ENCODE measurements at regions not wholly inside any gene's neighbourhood (a gene's known extent, or its start where the extent isn't known, plus 50 kb on each side); places are given as distances from the start of the nearest gene placed in this dataset.
"Not testable (repeated sequence)": the region's sequence is repeated elsewhere in the genome, so short reads cannot be mapped to it uniquely, and the experiment has no call there.

DNA sequence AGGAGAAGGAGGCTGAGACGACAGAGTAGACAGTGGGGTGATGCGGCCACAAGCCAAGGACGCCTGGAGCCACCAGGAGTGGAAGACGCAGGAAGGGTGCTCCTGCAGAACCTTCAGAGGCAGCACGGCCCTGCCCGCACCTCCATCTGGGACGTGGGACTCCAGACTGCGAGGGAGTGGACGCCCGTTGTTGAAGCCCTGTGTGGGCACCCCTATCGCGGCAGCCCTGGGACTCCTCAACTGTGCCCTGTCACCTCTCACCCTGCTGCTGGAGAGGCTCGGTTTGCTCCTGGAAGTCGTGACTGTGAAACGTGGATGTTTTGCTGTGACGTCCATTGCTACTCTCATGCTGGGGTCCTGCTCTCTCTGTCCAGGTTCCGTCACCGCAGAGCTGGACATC is 100.6 kb upstream of the LRPAP1 start:
- not testable (repeated sequence) for DNase-seq (ENCODE audit: low spot score)

DNA sequence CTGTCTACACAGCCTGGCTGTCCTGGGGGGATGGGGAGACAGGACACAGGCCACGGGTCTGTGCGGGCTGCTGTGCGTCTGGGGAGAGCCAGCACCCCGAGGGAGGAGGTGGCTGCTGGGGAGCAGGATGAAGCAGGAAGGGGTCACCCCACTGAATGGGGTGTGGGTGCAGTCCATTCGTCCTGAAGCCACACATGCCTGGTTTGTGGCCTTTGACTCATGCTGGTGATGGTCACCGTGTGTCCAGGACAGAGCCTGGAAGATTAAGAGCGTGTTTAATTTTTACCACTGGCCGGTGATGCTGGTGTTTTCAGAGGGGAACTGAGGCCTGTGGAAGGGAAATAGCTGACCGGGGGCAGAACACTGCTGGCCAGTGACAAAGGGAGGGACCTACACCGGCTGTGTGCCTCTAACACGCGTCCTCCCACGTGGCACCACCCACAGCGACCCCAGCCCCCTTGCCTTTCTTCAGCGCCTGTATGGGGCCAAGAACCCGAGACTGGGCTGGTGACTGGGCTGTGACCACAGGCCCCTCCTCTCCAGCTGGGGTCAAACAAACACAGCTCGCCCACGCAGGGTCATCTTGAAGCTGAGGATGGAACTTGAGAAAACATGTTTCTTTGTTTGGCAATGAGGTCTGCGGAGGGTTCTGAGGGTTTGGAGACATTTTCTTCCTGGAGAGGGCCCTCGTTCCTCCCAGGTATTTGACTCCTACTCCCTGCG is 99.5 kb upstream of the LRPAP1 start:
- DNase-seq (ENCODE audit: low spot score): not testable (repeated sequence)

DNA sequence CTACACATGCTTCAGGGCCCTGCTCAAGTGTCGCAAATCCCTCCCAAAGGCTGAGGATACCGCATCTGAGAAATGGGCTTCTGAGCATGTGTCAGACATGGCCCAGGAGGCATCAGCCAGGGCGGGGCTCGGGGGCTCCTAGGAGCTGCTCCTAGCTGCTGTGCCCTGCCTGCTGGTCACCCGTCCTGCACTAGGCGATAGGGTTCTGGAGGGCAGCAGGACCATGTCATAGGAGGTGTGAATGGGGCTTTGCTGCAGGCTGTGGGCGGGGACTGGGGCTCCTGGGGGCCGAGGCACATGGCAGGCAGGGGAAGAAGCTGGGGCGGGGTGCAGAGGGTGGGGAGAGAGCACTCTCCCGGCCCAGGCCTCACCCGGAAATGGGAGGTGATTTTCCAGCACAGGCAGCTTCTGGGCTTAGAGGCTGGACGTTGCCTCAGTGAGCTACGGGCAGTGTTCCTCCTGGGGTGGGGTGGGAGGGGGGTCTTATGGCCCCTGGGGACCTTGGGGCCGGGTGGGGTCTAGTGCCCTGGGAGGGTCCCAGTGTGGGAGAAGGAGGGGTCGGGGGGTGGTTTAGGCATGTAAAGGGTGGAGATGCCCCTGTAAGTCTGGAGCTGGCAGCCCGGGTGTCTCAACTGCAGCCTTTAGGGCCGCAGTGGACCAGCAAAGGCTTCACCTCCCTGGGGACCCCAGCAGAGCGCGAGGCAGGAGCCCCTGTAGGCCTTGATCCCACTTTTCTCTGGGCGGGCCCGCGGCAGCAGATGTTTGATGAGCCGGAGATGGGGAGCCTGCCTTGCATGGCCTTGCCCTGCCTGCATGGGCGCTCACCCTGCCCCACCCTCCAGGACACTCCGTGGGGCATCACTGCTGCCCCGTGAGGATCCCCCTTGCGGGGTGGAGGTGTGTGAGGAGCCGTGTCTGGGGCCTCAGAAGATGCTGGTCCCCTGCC is 98.6 kb upstream of the LRPAP1 start:
- no peak for DNase-seq (ENCODE audit: low spot score)

DNA sequence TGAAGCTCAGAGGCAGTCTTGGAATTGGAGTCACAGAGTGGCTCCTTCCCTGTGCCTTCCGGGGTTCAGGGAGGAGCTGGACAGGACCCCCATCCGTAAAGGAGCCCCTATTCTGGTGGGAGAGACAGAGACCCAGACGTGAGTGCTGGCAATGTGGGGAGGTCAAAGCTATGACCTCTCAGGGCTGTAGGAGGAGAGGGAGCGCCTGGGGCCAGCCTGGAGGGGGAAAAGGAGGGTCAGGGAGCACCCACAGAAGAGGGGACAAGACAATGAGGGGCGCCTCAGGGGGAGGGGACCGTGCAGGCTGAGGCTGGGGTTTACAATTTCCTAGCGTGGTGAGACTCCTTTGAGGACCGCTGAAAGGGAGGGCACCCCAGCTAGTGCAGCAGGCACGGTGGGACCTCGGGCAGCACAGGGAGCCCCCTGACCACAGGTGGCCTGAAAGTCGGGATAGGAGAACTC is 97.9 kb upstream of the LRPAP1 start:
- no peak for DNase-seq (ENCODE audit: low spot score)

DNA sequence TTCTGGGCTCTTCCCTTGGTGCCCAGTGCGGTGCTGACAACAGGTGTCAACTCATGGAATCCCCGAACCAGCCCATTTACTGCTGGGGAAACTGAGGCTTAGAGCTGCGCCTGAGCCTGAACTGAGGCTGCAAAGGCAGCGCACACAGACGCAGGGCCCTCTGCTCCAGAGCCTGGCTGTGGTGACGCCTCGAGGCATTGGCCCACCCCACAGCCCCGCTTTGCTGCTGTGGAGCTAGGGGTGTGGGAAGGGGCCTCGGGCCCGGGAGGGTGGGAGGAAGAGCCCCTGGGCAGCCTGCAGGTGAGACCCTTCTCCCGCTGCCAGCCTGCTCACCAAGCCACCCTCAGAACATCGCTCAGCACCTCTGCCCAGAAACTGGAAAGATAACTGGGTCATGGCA is 97.4 kb upstream of the LRPAP1 start:
- DNase-seq (ENCODE audit: low spot score): no peak

DNA sequence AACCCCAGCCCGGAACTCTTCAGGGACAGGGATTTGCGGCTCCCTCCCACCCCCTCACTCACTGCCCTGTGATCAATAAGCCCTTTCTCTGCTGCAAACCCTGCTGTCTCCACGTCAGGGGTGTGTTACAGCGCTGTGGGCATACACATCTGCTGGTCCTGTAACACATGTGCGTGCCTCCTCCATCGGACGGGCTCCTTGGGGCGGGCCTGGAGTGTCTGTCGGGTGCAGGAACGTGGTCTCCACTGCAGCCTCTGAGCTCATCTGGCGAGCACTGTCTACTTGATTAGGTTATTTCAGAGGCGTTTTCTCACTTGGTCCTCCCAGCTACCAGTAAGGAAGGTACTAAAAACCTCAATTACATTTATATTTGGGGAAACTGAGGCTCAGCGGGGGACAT is 97.0 kb upstream of the LRPAP1 start:
- DNase-seq (ENCODE audit: low spot score): not testable (repeated sequence)

DNA sequence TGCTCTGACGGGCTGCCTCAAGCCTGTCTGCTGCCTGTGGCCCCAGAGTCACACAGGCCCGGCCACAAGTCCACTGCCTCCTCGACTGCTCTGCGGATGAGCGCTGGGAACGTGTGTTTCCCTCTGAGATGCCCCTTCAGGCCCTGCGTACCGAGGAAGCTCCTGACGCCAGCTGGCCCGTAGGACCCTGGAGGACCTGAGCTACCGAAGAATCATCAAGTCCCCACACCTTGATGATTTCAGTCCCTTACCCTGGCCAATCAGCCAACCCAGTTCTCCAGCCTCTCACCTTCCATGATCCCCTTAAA is 96.6 kb upstream of the LRPAP1 start:
- DNase-seq (ENCODE audit: low spot score): no peak

DNA sequence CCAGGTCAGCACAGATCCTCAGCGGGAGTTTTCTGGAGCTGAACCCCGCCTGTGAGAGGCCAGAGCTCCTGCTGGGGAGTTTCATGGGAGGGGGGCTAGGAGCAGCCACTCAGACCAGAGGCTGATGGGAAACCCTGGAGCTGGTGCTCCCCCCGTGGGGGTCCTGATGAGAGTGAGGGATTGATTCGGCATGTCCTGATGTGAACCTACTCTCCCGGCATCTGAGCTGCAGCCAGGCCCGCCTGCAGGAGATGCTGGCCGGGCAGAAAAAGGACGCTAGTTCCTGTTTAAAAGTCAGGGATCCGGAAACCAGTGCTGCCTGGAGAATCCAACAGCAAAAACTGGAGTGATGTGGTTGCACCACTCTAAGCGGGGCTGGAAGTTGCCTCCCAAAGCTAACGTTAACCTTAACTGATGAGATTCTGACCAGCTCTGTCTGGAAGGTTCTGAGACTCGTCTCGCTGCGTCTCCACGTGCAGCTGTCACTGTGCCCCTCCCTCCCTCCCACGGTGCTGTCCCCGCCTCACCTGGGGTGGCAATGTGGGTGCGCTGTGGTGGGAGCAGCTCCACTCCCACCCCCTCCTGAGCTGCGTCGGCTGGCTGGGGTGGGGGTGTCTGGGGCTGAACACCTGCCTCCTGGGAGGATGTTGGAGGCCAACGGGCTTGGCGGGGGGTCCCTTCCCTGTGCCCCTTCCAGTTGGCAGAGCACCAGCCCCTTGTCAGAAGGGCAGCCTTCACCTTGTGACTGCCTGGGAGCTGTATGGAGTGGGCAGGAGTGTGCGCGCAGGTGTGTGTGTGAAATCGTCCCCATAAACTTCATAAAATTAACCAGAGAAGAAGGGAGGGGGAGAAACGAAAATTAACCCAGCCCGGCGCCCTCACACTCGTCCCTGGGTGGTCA is 96.0 kb upstream of the LRPAP1 start:
- not testable (repeated sequence) for DNase-seq (ENCODE audit: low spot score)

DNA sequence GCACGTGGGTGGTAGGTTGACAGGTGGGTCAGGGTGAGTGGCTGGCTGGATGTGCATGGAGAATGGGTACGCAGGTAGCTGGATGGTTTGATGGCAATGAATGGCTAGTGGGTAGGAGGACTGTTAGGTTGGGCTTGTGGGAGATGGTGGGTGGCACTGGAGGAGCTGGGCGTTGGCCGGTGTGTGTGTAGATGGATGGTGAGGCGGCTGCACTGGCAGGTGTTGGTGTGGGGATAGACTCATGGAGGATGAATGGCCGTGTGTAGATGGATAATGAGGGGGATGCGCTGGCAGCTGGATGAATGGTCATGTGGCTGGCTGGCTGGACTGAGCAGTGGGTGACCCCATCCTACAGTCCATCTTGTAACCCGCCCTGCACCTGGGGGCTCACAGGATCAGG is 95.2 kb upstream of the LRPAP1 start:
- DNase-seq (ENCODE audit: low spot score): not testable (repeated sequence)

DNA sequence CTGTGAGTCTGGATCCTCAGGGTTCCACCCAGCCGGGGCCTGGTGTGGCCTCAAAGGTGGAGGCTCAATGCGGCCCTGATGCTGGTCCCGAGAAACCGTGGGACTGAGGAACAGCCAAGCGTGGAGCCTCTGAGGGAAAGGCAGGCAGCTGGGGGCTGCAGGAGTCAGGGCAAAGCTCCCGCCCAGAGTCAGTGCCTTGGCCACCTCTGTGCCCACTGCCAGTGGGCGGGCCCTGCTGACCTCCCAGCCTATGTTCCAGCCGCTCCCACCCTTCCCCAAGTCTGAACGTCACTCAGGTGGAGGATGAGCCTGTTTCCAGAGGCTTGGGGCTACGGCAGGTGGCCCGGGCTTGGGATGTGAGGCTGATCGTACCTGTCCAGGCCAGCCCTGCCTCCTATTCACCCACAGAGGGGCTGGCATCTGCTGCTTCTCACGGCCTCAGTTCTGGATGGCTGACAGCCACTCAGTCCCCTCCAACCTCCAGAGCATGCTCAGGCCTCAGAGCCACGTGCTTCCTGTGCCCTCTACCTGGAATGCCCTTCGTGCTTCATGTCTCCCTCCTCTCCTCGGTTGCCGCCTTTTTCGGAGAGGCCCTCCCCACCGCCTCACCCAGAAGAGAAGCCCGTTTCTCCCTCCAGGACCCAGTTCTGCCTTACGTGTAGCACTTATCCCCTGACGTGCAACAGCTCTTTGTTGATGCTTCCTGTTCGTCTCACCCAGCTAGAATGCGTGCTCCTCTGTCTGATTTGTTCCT is 94.1 kb upstream of the LRPAP1 start:
- not testable (repeated sequence) for DNase-seq (ENCODE audit: low spot score)

DNA sequence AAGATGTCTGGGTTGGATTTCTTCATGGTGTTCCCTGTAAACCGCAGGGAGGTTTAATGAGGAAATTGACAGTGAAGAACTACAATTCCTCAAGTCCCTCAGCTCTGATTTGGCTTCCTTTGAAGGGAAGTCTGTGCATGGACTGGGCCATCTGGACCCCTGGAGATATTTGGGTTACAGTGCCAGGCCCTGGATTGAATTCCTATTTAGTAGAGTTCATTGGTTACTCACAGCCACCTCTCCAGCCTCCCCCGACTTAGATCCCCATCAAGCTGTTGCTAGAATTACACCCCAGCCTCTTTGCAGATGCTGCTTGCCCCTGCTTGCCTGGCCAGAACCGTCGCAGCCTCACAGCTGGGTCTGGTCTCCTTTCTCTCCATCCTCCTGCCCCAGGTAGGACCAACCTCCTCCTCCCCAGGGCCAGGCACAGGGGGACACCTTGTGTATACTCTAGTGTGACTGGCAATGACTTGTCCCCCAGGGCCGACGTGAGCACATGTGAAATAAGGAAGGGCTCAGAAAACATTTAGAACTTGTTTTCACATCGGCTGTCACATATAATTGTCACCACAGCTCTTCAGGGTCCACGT is 93.2 kb upstream of the LRPAP1 start:
- not testable (repeated sequence) for DNase-seq (ENCODE audit: low spot score)

DNA sequence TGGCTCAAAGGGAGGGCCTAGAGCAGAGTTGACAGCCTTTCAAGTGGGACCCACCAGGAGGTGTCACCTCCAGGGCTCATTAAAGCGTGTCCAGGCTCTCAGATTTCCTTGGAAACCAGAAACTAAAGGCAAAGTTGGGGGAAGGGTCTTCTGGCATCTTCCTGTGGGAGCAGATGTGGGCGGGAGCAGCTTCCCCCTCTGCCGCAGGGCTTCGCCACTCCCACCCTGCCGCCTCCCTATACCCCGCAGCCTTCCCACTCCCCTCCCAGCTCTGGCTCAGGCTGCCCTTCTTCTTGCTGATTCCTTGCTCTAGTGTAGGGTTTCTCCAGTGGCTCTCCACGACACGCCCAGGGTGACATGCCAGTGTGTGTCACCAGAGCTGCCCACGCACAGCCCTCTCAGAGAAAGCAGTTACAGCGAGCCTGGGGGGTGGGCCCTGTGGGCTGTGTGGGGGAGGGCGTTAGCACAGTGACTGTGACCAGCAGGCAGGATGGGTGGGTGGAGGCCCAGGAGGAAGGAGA is 91.6 kb upstream of the LRPAP1 start:
- not testable (repeated sequence) for DNase-seq (ENCODE audit: low spot score)

DNA sequence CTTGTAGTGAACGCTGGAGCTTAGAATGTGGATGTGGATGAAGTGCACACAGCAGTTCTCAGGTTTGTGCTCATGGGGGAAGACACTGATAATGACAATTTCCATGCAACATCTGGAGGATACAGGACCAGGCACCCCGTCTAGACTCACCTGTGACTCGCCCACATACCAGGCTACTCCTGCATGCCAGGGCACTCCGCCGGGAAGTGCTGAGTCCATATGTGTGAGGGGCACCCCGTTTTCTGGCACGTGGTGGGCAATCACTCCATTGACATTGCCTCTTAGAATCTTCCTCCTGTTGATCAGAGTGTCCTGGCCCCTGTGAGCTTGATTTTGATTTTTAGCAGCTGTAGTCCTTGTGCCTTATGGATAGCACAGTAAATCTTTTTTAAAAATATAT is 90.9 kb upstream of the LRPAP1 start:
- no peak for DNase-seq (ENCODE audit: low spot score)

DNA sequence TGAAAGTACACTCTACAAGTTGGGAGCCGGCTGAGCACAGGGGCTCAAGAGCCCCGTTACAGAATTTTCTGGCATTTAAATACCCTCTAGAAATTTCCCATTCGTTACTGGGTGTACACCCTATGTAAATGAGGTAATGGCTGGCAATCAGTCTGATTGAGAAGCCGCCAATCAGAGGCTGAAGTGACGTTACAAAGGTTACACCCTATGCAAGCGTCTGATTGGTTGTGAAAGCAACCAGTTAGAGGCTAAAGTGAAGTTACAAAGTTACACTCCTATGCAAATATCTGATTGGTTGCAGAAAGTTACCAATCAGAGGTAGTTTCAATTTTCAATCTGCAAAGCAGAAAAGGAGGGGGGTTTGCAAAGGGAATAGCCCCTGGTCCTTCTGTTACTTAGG is 88.1 kb upstream of the LRPAP1 start:
- DNase-seq (ENCODE audit: low spot score): not testable (repeated sequence)

DNA sequence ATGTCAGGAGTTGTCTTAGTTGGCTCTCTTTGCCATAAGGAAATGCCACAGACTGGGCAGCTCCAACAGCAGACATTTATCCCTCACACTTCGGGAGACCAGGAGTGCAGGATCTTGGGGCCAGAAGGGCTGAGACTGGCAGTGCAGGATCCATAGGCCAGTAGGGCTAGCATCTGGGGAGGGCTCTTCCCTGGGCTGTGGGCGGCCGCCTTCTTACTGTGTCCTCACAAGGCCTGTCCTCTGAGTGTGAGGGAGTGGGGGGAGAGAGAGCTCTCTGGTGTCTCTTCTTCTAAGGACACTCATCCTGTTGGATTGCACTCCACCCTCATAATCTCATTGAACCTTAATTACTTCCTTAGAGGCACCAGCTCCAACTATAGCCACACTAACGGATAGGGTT is 87.5 kb upstream of the LRPAP1 start:
- not testable (repeated sequence) for DNase-seq (ENCODE audit: low spot score)

DNA sequence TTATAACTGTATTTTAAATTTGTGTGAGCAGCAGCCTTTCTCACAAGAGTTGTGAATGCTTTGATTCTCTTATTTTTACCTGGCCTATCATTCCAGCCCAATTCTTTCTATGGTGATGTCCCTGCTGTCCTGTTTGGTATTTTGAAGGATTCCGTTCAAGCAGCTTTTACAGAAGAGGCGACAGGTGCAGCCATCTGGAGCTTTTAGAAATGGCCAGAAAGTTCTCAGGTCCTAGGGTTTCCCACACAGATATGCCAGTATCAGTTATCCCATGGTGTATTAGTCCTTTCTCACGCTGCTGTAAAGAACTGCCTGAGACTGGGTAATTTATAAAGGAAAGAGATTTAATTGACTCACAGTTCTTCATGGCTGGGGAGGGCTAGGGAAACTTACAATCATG is 86.1 kb upstream of the LRPAP1 start:
- not testable (repeated sequence) for DNase-seq (ENCODE audit: low spot score)

DNA sequence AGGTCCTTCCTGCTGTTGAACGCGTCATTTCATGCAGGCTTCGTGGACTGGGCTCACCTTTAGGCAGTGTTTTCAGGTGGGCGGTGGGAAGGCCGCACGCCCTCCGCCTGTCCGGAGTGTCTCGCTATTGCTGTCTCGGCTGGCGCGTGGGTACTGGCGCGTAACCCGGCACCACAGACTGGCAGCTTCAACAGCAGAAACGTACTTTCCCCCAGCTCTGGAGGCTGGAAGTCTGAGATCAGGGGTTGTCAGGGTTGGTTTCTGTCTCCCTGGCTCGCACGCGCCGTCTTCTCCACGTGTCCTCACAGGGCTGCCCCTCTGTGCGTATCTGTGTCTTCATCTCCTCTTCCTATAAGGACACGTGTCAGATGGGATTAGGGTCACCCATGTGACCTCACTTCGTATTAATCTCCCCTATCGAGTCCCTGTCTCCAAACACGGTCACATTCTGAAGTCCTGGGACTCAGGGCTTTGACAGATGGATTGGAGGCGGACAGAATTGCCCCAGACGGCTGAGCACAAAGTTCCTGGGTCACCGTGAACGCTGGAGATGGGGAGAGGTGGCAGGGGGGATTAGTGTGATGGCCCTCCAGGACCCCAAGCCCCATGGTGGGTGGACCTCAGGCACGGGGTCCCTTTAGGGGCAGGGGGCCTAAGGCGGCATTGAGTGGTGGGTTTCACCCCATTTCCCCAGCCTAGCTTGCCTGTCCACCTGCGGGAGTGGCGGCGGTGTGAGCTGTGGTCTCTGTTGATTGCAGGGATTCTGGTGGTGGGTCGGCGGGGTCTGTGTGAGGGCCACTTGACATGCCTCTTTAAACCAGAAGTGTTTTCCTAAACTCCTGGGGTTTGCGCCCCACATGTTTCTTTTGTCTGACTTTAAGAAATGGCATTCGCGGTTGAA is 83.4 kb upstream of the LRPAP1 start:
- no peak for DNase-seq (ENCODE audit: low spot score)

DNA sequence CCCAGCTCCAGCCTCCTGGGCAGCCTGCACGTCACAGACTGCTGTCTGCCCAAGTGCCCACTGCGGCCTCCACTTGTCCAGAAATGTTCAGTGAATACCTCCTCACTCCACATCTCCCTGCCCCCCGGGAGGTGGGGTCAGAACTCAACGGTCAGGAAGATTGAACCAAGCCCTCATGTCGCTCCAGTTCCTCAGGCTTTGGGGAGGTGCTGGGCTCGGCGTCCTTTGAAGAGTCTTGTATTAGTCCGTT is 82.4 kb upstream of the LRPAP1 start:
- no peak for DNase-seq (ENCODE audit: low spot score)

DNA sequence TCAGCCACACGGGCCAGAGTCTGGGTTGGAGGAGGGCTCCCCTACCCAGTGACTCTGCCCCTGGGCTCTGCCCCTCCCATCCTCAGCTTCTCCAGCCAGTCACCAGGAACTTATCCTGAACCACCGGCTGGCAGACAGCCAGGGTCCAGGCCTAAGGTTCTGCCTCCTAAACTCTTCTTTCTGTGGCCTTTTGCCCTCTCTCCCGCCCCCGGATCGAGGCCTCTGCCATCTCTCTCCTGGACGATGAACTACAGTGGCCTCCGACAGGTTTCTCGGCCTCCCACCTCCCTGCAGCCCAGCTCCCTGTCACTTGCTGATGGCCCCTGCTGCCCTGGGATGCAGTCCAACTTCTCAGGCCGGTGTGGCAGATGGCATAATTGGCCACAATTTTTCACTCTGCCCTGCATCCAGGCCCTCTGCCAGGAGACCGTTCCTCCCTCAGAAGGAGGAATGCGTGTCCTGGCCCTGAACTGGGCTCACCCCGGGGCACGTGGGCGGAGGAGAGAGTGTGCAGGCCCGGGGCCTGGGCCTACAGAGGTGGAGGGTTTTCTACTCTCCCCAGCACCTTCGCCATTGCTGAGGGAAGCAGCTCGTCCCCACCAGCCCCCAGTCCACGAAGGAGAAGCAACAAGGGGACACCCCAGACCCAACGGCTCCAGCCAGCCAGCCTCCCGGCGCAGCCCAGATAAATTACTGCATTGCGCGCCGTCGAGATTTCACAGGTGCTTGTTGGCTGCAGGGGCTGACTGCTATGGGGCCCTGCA is 81.9 kb upstream of the LRPAP1 start:
- no peak for DNase-seq (ENCODE audit: low spot score)
